HG02678 (cell line): ENCODE measurements at regions not wholly inside any gene's neighbourhood (a gene's known extent, or its start where the extent isn't known, plus 50 kb on each side); places are given as distances from the start of the nearest gene placed in this dataset.

Source experiments
- ATAC-seq: cut with Tn5 transposase; IDR thresholded peaks from one replicate; pipeline ENCODE4 v1.9.1; 2021; ENCODE audit warnings: mild to moderate bottlenecking, moderate library complexity; ENCODE audit not compliant: unreplicated experiment

DNA sequence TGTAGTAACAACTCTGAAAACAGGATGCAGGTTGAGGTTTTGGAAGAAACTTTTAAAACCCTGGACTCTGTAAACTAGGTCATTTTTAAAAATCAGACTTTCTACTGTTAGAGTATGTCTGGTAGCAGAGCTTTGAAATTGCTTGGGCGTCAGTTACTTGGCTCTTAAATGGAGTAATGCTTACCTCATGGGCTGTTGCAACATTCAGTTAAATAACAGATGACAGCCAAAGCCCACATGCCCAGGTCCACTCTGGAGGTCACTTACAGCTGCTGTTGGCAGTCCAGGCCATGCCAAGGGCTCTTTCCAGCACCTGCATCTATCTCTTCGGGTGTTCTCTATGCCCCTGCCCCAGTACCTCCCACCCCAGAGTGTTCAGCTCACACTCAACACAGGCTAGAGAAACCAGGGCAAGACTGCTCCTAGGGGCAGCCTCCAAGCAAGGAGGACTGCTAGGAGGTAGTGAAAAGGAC, 96.4 kb downstream of the BANF2 start:
- ATAC-seq: no peak

DNA sequence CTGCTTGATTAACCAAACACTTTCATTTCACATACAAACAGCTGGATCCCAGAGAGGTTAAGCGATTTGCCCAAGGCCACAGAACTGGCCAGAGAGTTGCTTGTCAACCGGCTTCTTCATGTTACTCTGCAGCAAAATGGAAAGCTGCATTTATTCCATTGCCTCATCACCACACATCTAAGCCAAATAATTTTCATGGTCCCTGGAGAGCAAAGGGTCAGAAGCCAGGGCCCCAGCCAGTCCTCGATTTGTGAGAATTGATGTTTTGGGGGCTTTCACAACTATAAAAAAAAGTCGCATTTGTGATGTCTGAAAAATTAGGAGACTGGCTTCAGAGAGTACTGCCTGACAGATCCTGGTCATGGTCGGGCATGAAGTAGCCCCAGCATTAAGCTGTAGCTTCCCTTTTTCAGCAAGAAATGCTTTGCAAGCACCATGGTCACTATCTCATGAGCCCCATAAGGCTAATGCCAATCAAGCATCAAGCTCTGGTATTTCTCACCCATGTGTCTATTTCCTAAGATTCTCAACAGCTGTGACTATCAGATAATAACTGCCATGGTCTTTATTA, 95.8 kb downstream of the BANF2 start:
- no peak for ATAC-seq

DNA sequence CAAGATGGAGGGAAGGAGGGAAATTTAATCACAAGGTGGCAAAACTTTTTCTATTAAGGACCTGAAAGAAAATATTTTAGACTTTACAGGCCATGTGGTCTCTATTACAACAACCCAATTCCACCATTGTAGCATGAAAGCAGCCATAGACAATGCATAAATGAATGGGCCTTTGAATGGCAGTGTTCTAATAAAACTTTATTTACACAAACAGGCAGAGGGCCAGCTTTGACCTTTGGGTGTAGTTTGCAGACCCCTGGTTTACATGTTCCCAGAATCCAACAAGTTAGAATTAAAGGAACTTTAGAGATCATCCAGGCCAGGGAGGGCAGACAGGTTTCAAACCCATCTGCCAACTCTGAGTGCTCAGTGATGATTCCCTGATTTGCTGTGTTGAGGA, 95.2 kb downstream of the BANF2 start:
- ATAC-seq: no peak

DNA sequence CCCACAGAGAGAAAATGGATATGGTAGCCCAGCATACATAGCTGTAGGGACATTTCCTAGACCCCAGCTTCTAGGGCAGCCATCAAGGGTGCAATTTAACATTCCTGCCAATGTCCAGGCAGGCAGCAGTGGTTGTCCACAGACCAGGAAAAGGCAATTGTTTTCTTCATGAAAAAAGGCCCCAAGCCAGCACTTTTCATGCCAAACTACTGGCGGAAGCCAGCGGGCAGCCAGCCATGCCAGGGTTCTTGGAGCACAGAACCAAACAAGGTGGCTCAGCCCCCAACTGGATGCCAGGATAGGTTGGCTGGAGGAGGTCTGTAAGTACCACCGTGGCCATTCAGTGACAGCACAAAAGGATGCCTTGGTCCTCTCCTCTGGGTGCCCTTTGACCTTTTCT, 94.6 kb downstream of the BANF2 start:
- ATAC-seq: no peak

DNA sequence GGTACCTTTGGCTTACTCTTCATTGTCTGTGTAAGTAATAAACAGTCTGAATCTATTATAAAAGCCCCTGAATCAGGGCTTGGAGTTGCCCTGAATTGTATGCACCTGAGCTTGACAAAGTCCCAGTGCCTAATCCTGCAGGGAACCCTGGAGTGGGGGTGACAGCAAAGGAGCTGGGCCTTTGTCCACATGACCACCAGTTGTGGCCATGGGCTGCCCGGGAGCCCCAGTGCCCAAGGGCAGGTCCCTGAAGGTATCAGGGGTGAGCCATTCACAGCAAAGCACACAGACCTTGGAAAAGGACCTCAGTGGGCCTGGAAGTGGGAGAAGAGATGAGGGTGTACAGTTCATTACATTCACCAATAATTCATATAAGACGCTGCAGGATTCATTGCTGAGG, 94.2 kb downstream of the BANF2 start:
- no peak for ATAC-seq

DNA sequence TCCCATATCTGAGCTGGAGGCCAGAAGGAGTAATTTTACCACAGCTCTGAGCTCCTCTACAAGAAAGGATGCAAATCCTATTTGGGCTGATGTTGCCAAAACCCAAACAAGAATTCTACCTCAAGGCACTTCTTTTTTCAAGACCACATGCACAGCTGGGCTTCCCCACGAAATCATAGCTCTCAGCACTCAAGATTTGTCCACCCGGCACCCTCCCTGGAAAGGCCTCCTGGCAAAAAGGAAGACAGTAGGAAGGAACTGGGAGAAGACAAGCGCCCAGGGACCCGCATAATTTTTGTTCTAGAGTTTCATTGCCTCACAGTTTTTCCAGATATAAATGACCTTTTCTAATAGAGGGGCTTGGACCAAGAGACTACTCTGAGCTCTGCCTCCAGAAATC, 90.5 kb downstream of the BANF2 start:
- no peak for ATAC-seq

DNA sequence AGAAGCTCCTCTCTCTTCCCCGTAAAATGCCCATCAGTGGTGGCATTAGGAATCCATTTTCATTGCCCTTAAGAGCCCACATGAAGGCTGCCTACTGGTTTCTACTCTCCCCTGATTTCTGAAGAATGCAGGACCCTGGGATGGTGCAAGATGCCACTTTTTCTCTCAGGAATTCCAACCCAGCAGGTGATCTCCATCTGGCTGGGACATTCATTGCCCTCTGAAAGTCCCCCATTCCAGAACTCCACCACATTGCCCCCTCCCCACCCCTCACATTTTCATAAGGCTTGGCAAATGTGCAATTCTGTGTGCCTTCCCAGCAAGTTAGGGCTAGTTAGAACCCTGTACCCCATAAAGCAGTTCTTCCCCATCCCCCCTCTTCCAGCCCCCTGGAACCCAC, 88.0 kb downstream of the BANF2 start:
- ATAC-seq: no peak

DNA sequence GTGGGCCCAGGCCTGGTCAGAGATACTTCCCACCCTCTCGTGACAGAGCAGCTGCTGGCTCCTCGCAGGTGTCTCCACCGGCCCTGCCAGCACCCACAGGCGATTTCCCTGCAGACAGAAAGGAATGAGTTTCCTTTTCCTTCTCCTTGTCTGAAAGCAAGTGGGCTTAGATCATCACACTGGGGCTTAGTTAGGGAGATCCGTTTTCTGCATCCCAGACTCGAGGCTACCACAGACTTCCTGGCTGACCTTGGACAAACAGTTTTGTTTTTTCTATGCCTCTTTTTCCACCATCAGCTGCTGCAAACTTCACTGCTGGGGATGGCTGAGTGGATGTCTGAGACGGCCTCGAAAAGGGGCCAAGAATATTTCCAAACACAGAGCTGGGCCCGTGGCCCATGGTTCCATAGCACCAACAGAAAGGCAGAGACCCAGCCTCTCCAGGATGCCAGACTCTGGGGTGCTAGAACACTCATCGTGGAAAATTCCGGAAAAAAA, 86.5 kb downstream of the BANF2 start:
- no peak for ATAC-seq
